ENCODE measurements at regions not wholly inside any gene's neighbourhood (a gene's known extent, or its start where the extent isn't known, plus 50 kb on each side); places are given as distances from the start of the nearest gene placed in this dataset.

DNA sequence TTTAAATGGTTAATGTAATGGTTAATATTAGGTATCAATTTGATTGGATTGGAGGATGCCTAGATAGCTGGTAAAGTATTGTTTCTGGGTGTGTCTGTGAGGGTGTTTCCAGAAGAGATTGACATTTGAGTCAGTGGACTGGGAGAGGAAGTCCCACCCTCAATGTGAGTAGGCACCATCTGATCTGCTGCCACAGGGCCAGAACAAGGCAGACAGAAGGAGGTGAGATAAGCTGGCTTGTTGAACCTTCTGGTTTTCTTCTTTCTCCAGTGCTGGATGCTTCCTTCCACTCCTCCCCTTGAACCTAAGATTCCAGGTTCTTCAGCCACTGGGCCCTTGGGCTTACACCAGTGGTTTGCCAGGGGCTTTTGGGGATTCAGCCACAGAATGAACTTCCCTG, 756.5 kb upstream of the LRFN5 start:
- H3K27me3 ChIP-seq (replicated peaks in 1 of 2; ENCODE audit: control insufficient read depth in 2 of 2, extremely low read depth in 1 of 2, insufficient read depth in 2 of 2, low read length in 1 of 2), result no peaks in the 10 kb centered on the region
- H3K27me3 Mint-ChIP-seq, result no peaks in the 10 kb centered on the region
- no peaks in the 10 kb centered on the region for H3K36me3 Mint-ChIP-seq
- H3K4me1 Mint-ChIP-seq, result no peaks in the 10 kb centered on the region
- H3K36me3 ChIP-seq (ENCODE audit: control insufficient read depth in 2 of 2, extremely low read depth in 1 of 2, insufficient read depth in 1 of 2, low read length in 1 of 2), result no peaks in the 10 kb centered on the region
- DNase-seq (no peak), ATAC-seq (replicated peaks in 1 of 4) (no peak)
- no peak overlapping the region for H3K27ac ChIP-seq (ENCODE audit: low read length)
- H3K4me3 Mint-ChIP-seq, result no peak overlapping the region
- H3K4me3 ChIP-seq (ENCODE audit: control insufficient read depth in 1 of 2, extremely low read depth in 1 of 2, low read length in 1 of 2), result no peak overlapping the region
- H3K9me3 Mint-ChIP-seq, result peaks cover 0 to 1% (median 0%) of the 10 kb centered on the region in 3 donors
- ChIA-PET POLR2A (no interaction called here), CTCF (no interaction called here)
- no peaks in the 10 kb centered on the region for H3K4me1 ChIP-seq (ENCODE audit: control insufficient read depth in 1 of 2, extremely low read depth in 1 of 2, insufficient read depth in 2 of 2, low read length in 2 of 2)
- H3K27ac Mint-ChIP-seq, result no peak overlapping the region
- no peaks in the 10 kb centered on the region for H3K9me3 ChIP-seq

DNA sequence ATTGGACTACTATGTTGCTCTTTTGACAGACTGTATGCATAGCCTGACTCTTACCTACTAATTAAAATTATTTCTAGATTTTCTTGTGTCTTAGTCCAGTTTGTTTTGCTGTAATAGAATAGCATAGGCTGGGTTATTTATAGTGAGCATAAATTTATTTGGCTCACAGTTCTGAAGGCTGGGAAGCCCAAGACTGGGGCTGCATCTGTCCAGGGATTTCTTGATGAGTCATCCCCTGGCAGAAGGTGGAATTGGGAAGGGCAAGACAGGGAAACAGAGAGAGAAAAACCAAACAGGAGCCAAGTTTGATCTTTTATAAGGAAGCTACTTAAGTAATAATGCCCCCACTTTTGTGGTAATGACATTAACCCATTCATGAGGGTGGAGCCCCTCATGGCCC, 759.2 kb upstream of the LRFN5 start:
- ATAC-seq (replicated peaks in 1 of 4) (no peak), DNase-seq (no peak)
- no peaks in the 10 kb centered on the region for H3K36me3 ChIP-seq (ENCODE audit: control insufficient read depth in 2 of 2, extremely low read depth in 1 of 2, insufficient read depth in 1 of 2, low read length in 1 of 2)
- no peak overlapping the region for H3K4me3 ChIP-seq (ENCODE audit: control insufficient read depth in 1 of 2, extremely low read depth in 1 of 2, low read length in 1 of 2)
- no peaks in the 10 kb centered on the region for H3K9me3 ChIP-seq
- Mint-ChIP-seq H3K27ac (no peak overlapping the region), H3K36me3 (no peaks in the 10 kb centered on the region), H3K4me1 (no peaks in the 10 kb centered on the region), H3K9me3 (peaks cover 0 to 3% (median 3%) of the 10 kb centered on the region in 3 donors), H3K4me3 (no peak overlapping the region), H3K27me3 (no peaks in the 10 kb centered on the region)
- ChIA-PET POLR2A (no interaction called here), CTCF (no interaction called here)
- H3K27me3 ChIP-seq (replicated peaks in 1 of 2; ENCODE audit: control insufficient read depth in 2 of 2, extremely low read depth in 1 of 2, insufficient read depth in 2 of 2, low read length in 1 of 2), result no peaks in the 10 kb centered on the region
- no peaks in the 10 kb centered on the region for H3K4me1 ChIP-seq (ENCODE audit: control insufficient read depth in 1 of 2, extremely low read depth in 1 of 2, insufficient read depth in 2 of 2, low read length in 2 of 2)
- no peak overlapping the region for H3K27ac ChIP-seq (ENCODE audit: low read length)

- DNase-seq (no peak), ATAC-seq (replicated peaks in 1 of 4) (no peak)
- H3K4me3 Mint-ChIP-seq, result no peak overlapping the region
- peaks cover 0 to 3% (median 3%) of the 10 kb centered on the region in 3 donors for H3K9me3 Mint-ChIP-seq
- H3K36me3 ChIP-seq (ENCODE audit: control insufficient read depth in 2 of 2, extremely low read depth in 1 of 2, insufficient read depth in 1 of 2, low read length in 1 of 2), result no peaks in the 10 kb centered on the region
- no peak overlapping the region for H3K27ac Mint-ChIP-seq
- no peaks in the 10 kb centered on the region for H3K27me3 Mint-ChIP-seq
- no peaks in the 10 kb centered on the region for H3K4me1 Mint-ChIP-seq
- ChIA-PET CTCF (no interaction called here), POLR2A (no interaction called here)
- no peaks in the 10 kb centered on the region for H3K36me3 Mint-ChIP-seq
- no peak overlapping the region for H3K27ac ChIP-seq (ENCODE audit: low read length)
- no peaks in the 10 kb centered on the region for H3K27me3 ChIP-seq (replicated peaks in 1 of 2; ENCODE audit: control insufficient read depth in 2 of 2, extremely low read depth in 1 of 2, insufficient read depth in 2 of 2, low read length in 1 of 2)
- H3K4me1 ChIP-seq (ENCODE audit: control insufficient read depth in 1 of 2, extremely low read depth in 1 of 2, insufficient read depth in 2 of 2, low read length in 2 of 2), result no peaks in the 10 kb centered on the region
- no peaks in the 10 kb centered on the region for H3K9me3 ChIP-seq
- no peak overlapping the region for H3K4me3 ChIP-seq (ENCODE audit: control insufficient read depth in 1 of 2, extremely low read depth in 1 of 2, low read length in 1 of 2)
Observed at GRCh38 chr14:40842816-40843215, 763.9 kb upstream of the LRFN5 start.

GRCh38 chr14:40841886-40842285, 764.8 kb upstream of the LRFN5 start:
- Histone ChIP-seq H3K4me1 (ENCODE audit: control insufficient read depth in 1 of 2, extremely low read depth in 1 of 2, insufficient read depth in 2 of 2, low read length in 2 of 2) (no peaks in the 10 kb centered on the region), H3K27me3 (replicated peaks in 1 of 2; ENCODE audit: control insufficient read depth in 2 of 2, extremely low read depth in 1 of 2, insufficient read depth in 2 of 2, low read length in 1 of 2) (no peaks in the 10 kb centered on the region), H3K27ac (ENCODE audit: low read length) (no peak overlapping the region), H3K4me3 (ENCODE audit: control insufficient read depth in 1 of 2, extremely low read depth in 1 of 2, low read length in 1 of 2) (no peak overlapping the region), H3K9me3 (no peaks in the 10 kb centered on the region), H3K36me3 (ENCODE audit: control insufficient read depth in 2 of 2, extremely low read depth in 1 of 2, insufficient read depth in 1 of 2, low read length in 1 of 2) (no peaks in the 10 kb centered on the region)
- ATAC-seq (replicated peaks in 1 of 4), result no peak
- Mint-ChIP-seq H3K4me1 (no peaks in the 10 kb centered on the region), H3K9me3 (peaks cover 0 to 3% (median 3%) of the 10 kb centered on the region in 3 donors), H3K4me3 (no peak overlapping the region), H3K27me3 (no peaks in the 10 kb centered on the region), H3K27ac (no peak overlapping the region), H3K36me3 (no peaks in the 10 kb centered on the region)
- POLR2A ChIA-PET, result no interaction called here
- WGBS (ENCODE audit: insufficient coverage), result no CpG with 5 or more reads among the region's 1 CpG
- CTCF ChIA-PET, result no interaction called here
- DNase-seq, result no peak

- H3K27ac ChIP-seq (ENCODE audit: low read length), result no peak overlapping the region
- H3K9me3 Mint-ChIP-seq, result peaks cover 8 to 11% (median 9%) of the 10 kb centered on the region in 3 donors
- no peak for ATAC-seq (replicated peaks in 1 of 4)
- ChIA-PET POLR2A (no interaction called here), CTCF (no interaction called here)
- H3K27me3 ChIP-seq (replicated peaks in 1 of 2; ENCODE audit: control insufficient read depth in 2 of 2, extremely low read depth in 1 of 2, insufficient read depth in 2 of 2, low read length in 1 of 2), result no peaks in the 10 kb centered on the region
- H3K4me3 Mint-ChIP-seq, result no peak overlapping the region
- H3K9me3 ChIP-seq, result no peaks in the 10 kb centered on the region
- no peaks in the 10 kb centered on the region for H3K36me3 Mint-ChIP-seq
- no peaks in the 10 kb centered on the region for H3K4me1 ChIP-seq (ENCODE audit: control insufficient read depth in 1 of 2, extremely low read depth in 1 of 2, insufficient read depth in 2 of 2, low read length in 2 of 2)
- WGBS (ENCODE audit: insufficient coverage), result no CpG with 5 or more reads among the region's 2 CpGs
- no peak overlapping the region for H3K4me3 ChIP-seq (ENCODE audit: control insufficient read depth in 1 of 2, extremely low read depth in 1 of 2, low read length in 1 of 2)
- no peaks in the 10 kb centered on the region for H3K27me3 Mint-ChIP-seq
- DNase-seq, result no peak
- no peaks in the 10 kb centered on the region for H3K4me1 Mint-ChIP-seq
- no peak overlapping the region for H3K27ac Mint-ChIP-seq
- no peaks in the 10 kb centered on the region for H3K36me3 ChIP-seq (ENCODE audit: control insufficient read depth in 2 of 2, extremely low read depth in 1 of 2, insufficient read depth in 1 of 2, low read length in 1 of 2)
Observed at GRCh38 chr14:40838601-40839000, 768.1 kb upstream of the LRFN5 start.

DNA sequence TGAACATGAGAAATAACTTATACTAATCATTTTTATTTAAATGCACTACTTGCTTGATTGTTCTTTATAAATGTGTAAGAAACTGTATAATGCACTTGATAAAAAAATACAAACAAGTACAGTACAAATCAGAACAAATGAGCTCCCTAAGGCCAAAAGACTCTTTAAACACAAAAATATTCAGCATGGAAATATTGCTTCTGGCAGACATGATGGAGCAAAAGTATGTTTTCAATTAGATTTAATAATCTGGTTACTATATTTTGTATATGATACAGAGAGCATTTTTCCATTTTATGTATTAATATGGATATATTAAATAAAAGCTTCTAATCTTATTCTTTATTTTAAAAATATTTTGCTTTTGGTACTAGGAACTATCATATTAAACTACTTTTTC, 800.2 kb upstream of the LRFN5 start:
- no peaks in the 10 kb centered on the region for H3K36me3 Mint-ChIP-seq
- Histone ChIP-seq H3K4me3 (ENCODE audit: control insufficient read depth in 1 of 2, extremely low read depth in 1 of 2, low read length in 1 of 2) (no peak overlapping the region), H3K4me1 (ENCODE audit: control insufficient read depth in 1 of 2, extremely low read depth in 1 of 2, insufficient read depth in 2 of 2, low read length in 2 of 2) (no peaks in the 10 kb centered on the region), H3K27ac (ENCODE audit: low read length) (no peak overlapping the region), H3K27me3 (replicated peaks in 1 of 2; ENCODE audit: control insufficient read depth in 2 of 2, extremely low read depth in 1 of 2, insufficient read depth in 2 of 2, low read length in 1 of 2) (no peaks in the 10 kb centered on the region), H3K36me3 (ENCODE audit: control insufficient read depth in 2 of 2, extremely low read depth in 1 of 2, insufficient read depth in 1 of 2, low read length in 1 of 2) (no peaks in the 10 kb centered on the region), H3K9me3 (no peaks in the 10 kb centered on the region)
- no peaks in the 10 kb centered on the region for H3K27me3 Mint-ChIP-seq
- H3K4me3 Mint-ChIP-seq, result no peak overlapping the region
- DNase-seq (no peak), ATAC-seq (replicated peaks in 1 of 4) (no peak)
- no peak overlapping the region for H3K27ac Mint-ChIP-seq
- CTCF ChIA-PET, result no interaction called here
- POLR2A ChIA-PET, result no interaction called here
- no peaks in the 10 kb centered on the region for H3K4me1 Mint-ChIP-seq
- H3K9me3 Mint-ChIP-seq, result peaks cover 0 to 7% (median 1%) of the 10 kb centered on the region in 3 donors

- H3K9me3 Mint-ChIP-seq, result peaks cover 11 to 16% (median 11%) of the 10 kb centered on the region in 3 donors
- Histone ChIP-seq H3K4me3 (ENCODE audit: control insufficient read depth in 1 of 2, extremely low read depth in 1 of 2, low read length in 1 of 2) (no peak overlapping the region), H3K27ac (ENCODE audit: low read length) (no peak overlapping the region), H3K4me1 (ENCODE audit: control insufficient read depth in 1 of 2, extremely low read depth in 1 of 2, insufficient read depth in 2 of 2, low read length in 2 of 2) (no peaks in the 10 kb centered on the region), H3K27me3 (replicated peaks in 1 of 2; ENCODE audit: control insufficient read depth in 2 of 2, extremely low read depth in 1 of 2, insufficient read depth in 2 of 2, low read length in 1 of 2) (no peaks in the 10 kb centered on the region), H3K9me3 (no peaks in the 10 kb centered on the region), H3K36me3 (ENCODE audit: control insufficient read depth in 2 of 2, extremely low read depth in 1 of 2, insufficient read depth in 1 of 2, low read length in 1 of 2) (no peaks in the 10 kb centered on the region)
- no peak overlapping the region for H3K4me3 Mint-ChIP-seq
- ATAC-seq (replicated peaks in 1 of 4) (no peak), DNase-seq (no peak)
- ChIA-PET CTCF (no interaction called here), POLR2A (no interaction called here)
- no peaks in the 10 kb centered on the region for H3K27me3 Mint-ChIP-seq
- H3K27ac Mint-ChIP-seq, result no peak overlapping the region
- no peaks in the 10 kb centered on the region for H3K4me1 Mint-ChIP-seq
- H3K36me3 Mint-ChIP-seq, result no peaks in the 10 kb centered on the region
- 50% methylated on average over 1 of the region's 1 CpG for WGBS (ENCODE audit: insufficient coverage)
Observed at GRCh38 chr14:40796168-40796567, 810.5 kb upstream of the LRFN5 start.
